WTC11 (cell line): ENCODE measurements at regions not wholly inside any gene's neighbourhood (a gene's known extent, or its start where the extent isn't known, plus 50 kb on each side); places are given as distances from the start of the nearest gene placed in this dataset.

Source experiments
- ATAC-seq: fragments of 200-7000 bp; cut with Tn5 transposase; 2 replicates; pipeline ENCODE4 v1.10.0; 2021; ENCODE audit warnings: mild to moderate bottlenecking, moderate library complexity
- CTCF ChIA-PET: fragments of 300-600 bp; sonication (Branson Sonifier 250); formaldehyde crosslinking; loops from one replicate; lab custom pipeline; 2021; ENCODE audit warnings: antibody characterized with exemption; lab: Charles Lee
- POLR2A ChIA-PET: fragments of 350-600 bp; sonication (Branson Sonifier 250); formaldehyde crosslinking; loops from one replicate; lab custom pipeline; 2021; ENCODE audit warnings: antibody characterized with exemption; lab: Charles Lee
- DNase-seq: peaks from one replicate; pipeline ENCODE4 v3.0.0; 2021; ENCODE audit warnings: low spot score
- H3K27ac Mint-ChIP-seq: 2 replicates; pipeline ENCODE4 v1.8.0; 2021; ENCODE audit warnings: mixed read lengths
- H3K27me3 Mint-ChIP-seq: 2 replicates; pipeline ENCODE4 v1.8.0; 2021; ENCODE audit warnings: low read depth, mild to moderate bottlenecking, moderate library complexity, mixed read lengths
- H3K36me3 Mint-ChIP-seq: 2 replicates; pipeline ENCODE4 v1.8.0; 2021; ENCODE audit warnings: mixed read lengths
- H3K4me1 Mint-ChIP-seq: 2 replicates; pipeline ENCODE4 v1.8.0; 2022; ENCODE audit warnings: mixed read lengths
- H3K4me3 Mint-ChIP-seq: 2 replicates; pipeline ENCODE4 v1.8.0; 2021; ENCODE audit warnings: mild to moderate bottlenecking, moderate library complexity, mixed read lengths
- H3K9me3 Mint-ChIP-seq: 2 replicates; pipeline ENCODE4 v1.8.0; 2021; ENCODE audit warnings: mixed read lengths
- ATF1 ChIP-seq: sonication (generic); formaldehyde crosslinking; IDR thresholded peaks from 2 replicates; pipeline ENCODE4 v1.8.1; 2023; ENCODE audit warnings: mild to moderate bottlenecking, moderate library complexity, missing genetic modification reagents
- CBFB ChIP-seq: sonication (generic); formaldehyde crosslinking; IDR thresholded peaks from 2 replicates; pipeline ENCODE4 v1.8.1; 2022; ENCODE audit warnings: mild to moderate bottlenecking, low read depth, missing genetic modification reagents
- CREB1 ChIP-seq: sonication (generic); formaldehyde crosslinking; IDR thresholded peaks from 2 replicates; pipeline ENCODE4 v1.8.0; 2023; ENCODE audit warnings: mild to moderate bottlenecking, missing genetic modification reagents
- ETV6 ChIP-seq: sonication (generic); formaldehyde crosslinking; IDR thresholded peaks from 2 replicates; pipeline ENCODE4 v1.8.1; 2022; ENCODE audit warnings: mild to moderate bottlenecking, missing genetic modification reagents
- GABPB1 ChIP-seq: sonication (generic); formaldehyde crosslinking; IDR thresholded peaks from 2 replicates; pipeline ENCODE4 v1.8.1; 2023; ENCODE audit warnings: mild to moderate bottlenecking, missing genetic modification reagents
- GRHL2 ChIP-seq: fragments of 250-450 bp; sonication (Bioruptor Pico); IDR thresholded peaks from 2 replicates; pipeline ENCODE4 v1.8.0; 2022; ENCODE audit warnings: mild to moderate bottlenecking, moderate library complexity; ENCODE audit not compliant: insufficient replicate concordance, severe bottlenecking
- GTF2I ChIP-seq: fragments of 250-450 bp; sonication (Bioruptor Pico); conservative IDR thresholded peaks from 2 replicates; pipeline ENCODE4 v1.4.0; 2021; ENCODE audit warnings: mild to moderate bottlenecking
- HMGA2 ChIP-seq: fragments of 250-450 bp; sonication (Bioruptor Pico); IDR thresholded peaks from 2 replicates; pipeline ENCODE4 v1.4.0; 2021; ENCODE audit warnings: mild to moderate bottlenecking, moderate library complexity
- JUN ChIP-seq: sonication (generic); formaldehyde crosslinking; IDR thresholded peaks from 2 replicates; pipeline ENCODE4 v1.8.0; 2023; ENCODE audit warnings: mild to moderate bottlenecking, missing genetic modification reagents
- NFATC4 ChIP-seq: fragments of 250-450 bp; sonication (Bioruptor Pico); IDR thresholded peaks from 2 replicates; pipeline ENCODE4 v1.9.0; 2021; ENCODE audit warnings: mild to moderate bottlenecking
- NFE2L1 ChIP-seq: sonication (generic); formaldehyde crosslinking; IDR thresholded peaks from 2 replicates; pipeline ENCODE4 v1.8.1; 2023; ENCODE audit warnings: missing genetic modification reagents
- NFYB ChIP-seq: sonication (generic); formaldehyde crosslinking; conservative IDR thresholded peaks from 2 replicates; pipeline ENCODE4 v1.8.0; 2022; ENCODE audit warnings: low read depth, missing genetic modification reagents
- NR2C2 ChIP-seq: sonication (generic); formaldehyde crosslinking; IDR thresholded peaks from 2 replicates; pipeline ENCODE4 v1.8.0; 2022; ENCODE audit warnings: mild to moderate bottlenecking, missing genetic modification reagents
- NR3C1 ChIP-seq: sonication (generic); formaldehyde crosslinking; conservative IDR thresholded peaks from 2 replicates; pipeline ENCODE4 v1.8.1; 2023; ENCODE audit warnings: low read depth, mild to moderate bottlenecking, missing genetic modification reagents
- PRRX2 ChIP-seq: fragments of 250-450 bp; sonication (Bioruptor Pico); IDR thresholded peaks from 2 replicates; pipeline ENCODE4 v1.8.0; 2021; ENCODE audit warnings: mild to moderate bottlenecking
- RORB ChIP-seq: fragments of 250-450 bp; sonication (Bioruptor Pico); IDR thresholded peaks from 2 replicates; pipeline ENCODE4 v1.9.0; 2021; ENCODE audit warnings: mild to moderate bottlenecking
- SMAD4 ChIP-seq: sonication (generic); formaldehyde crosslinking; IDR thresholded peaks from 2 replicates; pipeline ENCODE4 v1.8.0; 2022; ENCODE audit warnings: mild to moderate bottlenecking, missing genetic modification reagents
- SOX15 ChIP-seq: fragments of 250-450 bp; sonication (Bioruptor Pico); IDR thresholded peaks from 2 replicates; pipeline ENCODE4 v1.9.0; 2021; ENCODE audit warnings: mild to moderate bottlenecking
- TCF7 ChIP-seq: sonication (generic); formaldehyde crosslinking; IDR thresholded peaks from 2 replicates; pipeline ENCODE4 v1.8.0; 2022; ENCODE audit warnings: mild to moderate bottlenecking, low read depth, missing genetic modification reagents, moderate library complexity
- TEAD1 ChIP-seq: sonication (generic); formaldehyde crosslinking; IDR thresholded peaks from 2 replicates; pipeline ENCODE4 v1.8.0; 2022; ENCODE audit warnings: mild to moderate bottlenecking, missing genetic modification reagents
- TEAD4 ChIP-seq: sonication (generic); formaldehyde crosslinking; IDR thresholded peaks from 2 replicates; pipeline ENCODE4 v1.8.0; 2022; ENCODE audit warnings: mild to moderate bottlenecking, missing genetic modification reagents
- ZNF219 ChIP-seq: sonication (generic); formaldehyde crosslinking; IDR thresholded peaks from 2 replicates; pipeline ENCODE4 v1.8.0; 2023; ENCODE audit warnings: missing genetic modification reagents, mild to moderate bottlenecking, borderline replicate concordance
- ZNF671 ChIP-seq: fragments of 250-450 bp; sonication (Bioruptor Pico); IDR thresholded peaks from 2 replicates; pipeline ENCODE4 v1.8.0; 2021; ENCODE audit warnings: mild to moderate bottlenecking
- TF ChIP-seq, protein P1 (sequence below): sonication (generic); formaldehyde crosslinking; conservative IDR thresholded peaks from 2 replicates; pipeline ENCODE4 v1.8.1; 2022; ENCODE audit warnings: mild to moderate bottlenecking, missing genetic modification reagents
- TF ChIP-seq, protein P2 (sequence below): fragments of 250-450 bp; sonication (Bioruptor Pico); IDR thresholded peaks from 2 replicates; pipeline ENCODE4 v1.9.0; 2021; ENCODE audit warnings: mild to moderate bottlenecking
- TF ChIP-seq, protein P3 (sequence below): sonication (generic); formaldehyde crosslinking; IDR thresholded peaks from 2 replicates; pipeline ENCODE4 v1.8.0; 2022; ENCODE audit warnings: mild to moderate bottlenecking, missing genetic modification reagents
- TF ChIP-seq, protein P4 (sequence below): fragments of 250-450 bp; sonication (Bioruptor Pico); IDR thresholded peaks from 2 replicates; pipeline ENCODE4 v2.1.2; 2022; ENCODE audit warnings: mild to moderate bottlenecking, moderate library complexity
- TF ChIP-seq, protein P5 (sequence below): sonication (generic); formaldehyde crosslinking; IDR thresholded peaks from 2 replicates; pipeline ENCODE4 v1.8.1; 2022; ENCODE audit warnings: missing genetic modification reagents, borderline replicate concordance

DNA sequence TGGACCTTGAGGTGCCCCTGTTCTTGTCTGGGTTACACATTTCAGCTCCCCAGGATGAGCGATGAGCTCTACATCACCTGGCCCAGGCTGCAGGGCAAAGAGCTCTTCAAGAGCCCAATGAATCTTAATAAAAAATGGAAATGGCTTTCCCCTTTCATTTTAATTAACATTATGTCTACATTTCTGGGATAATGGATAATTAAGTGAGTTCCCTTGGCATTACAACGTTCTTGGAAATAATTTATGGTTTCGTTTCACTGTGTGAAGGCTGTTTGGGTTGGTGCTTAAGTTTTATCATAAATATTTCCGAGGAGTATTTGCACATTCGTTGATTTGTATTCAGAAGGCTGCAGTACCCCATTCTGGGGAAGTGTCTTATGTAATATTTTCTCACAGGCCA lies 678.3 kb upstream of the EEF2KMT start:
- H3K4me1 Mint-ChIP-seq, result no peaks in the 10 kb centered on the region
- H3K27me3 Mint-ChIP-seq, result peaks cover 18% of the 10 kb centered on the region
- no peak for DNase-seq
- H3K36me3 Mint-ChIP-seq, result peaks cover 84% of the 10 kb centered on the region
- no peak overlapping the region for H3K27ac Mint-ChIP-seq
- H3K4me3 Mint-ChIP-seq, result no peak overlapping the region
- no peak for TF ChIP-seq CBFB (CRISPR knock-in tag)
- TF ChIP-seq, protein P1, sequence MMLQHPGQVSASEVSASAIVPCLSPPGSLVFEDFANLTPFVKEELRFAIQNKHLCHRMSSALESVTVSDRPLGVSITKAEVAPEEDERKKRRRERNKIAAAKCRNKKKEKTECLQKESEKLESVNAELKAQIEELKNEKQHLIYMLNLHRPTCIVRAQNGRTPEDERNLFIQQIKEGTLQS, result no peak
- no peak for TF ChIP-seq GRHL2 (CRISPR knock-in tag)
- TF ChIP-seq, protein P2, sequence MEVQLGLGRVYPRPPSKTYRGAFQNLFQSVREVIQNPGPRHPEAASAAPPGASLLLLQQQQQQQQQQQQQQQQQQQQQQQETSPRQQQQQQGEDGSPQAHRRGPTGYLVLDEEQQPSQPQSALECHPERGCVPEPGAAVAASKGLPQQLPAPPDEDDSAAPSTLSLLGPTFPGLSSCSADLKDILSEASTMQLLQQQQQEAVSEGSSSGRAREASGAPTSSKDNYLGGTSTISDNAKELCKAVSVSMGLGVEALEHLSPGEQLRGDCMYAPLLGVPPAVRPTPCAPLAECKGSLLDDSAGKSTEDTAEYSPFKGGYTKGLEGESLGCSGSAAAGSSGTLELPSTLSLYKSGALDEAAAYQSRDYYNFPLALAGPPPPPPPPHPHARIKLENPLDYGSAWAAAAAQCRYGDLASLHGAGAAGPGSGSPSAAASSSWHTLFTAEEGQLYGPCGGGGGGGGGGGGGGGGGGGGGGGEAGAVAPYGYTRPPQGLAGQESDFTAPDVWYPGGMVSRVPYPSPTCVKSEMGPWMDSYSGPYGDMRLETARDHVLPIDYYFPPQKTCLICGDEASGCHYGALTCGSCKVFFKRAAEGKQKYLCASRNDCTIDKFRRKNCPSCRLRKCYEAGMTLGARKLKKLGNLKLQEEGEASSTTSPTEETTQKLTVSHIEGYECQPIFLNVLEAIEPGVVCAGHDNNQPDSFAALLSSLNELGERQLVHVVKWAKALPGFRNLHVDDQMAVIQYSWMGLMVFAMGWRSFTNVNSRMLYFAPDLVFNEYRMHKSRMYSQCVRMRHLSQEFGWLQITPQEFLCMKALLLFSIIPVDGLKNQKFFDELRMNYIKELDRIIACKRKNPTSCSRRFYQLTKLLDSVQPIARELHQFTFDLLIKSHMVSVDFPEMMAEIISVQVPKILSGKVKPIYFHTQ (CRISPR knock-in tag), result no peak
- no peak for TF ChIP-seq TEAD4 (CRISPR knock-in tag)
- no peak for TF ChIP-seq NR3C1 (CRISPR knock-in tag)
- no peak for TF ChIP-seq GTF2I (CRISPR knock-in tag)
- TF ChIP-seq ZNF219 (CRISPR knock-in tag), result no peak
- no peak for TF ChIP-seq NFE2L1
- TF ChIP-seq, protein P3, sequence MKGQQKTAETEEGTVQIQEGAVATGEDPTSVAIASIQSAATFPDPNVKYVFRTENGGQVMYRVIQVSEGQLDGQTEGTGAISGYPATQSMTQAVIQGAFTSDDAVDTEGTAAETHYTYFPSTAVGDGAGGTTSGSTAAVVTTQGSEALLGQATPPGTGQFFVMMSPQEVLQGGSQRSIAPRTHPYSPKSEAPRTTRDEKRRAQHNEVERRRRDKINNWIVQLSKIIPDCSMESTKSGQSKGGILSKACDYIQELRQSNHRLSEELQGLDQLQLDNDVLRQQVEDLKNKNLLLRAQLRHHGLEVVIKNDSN (CRISPR knock-in tag), result no peak
- no peak for TF ChIP-seq HMGA2 (CRISPR knock-in tag)
- peaks cover 92% of the 10 kb centered on the region for H3K9me3 Mint-ChIP-seq
- ChIA-PET CTCF (no interaction called here), POLR2A (no interaction called here)
- ATAC-seq, result no peak

DNA sequence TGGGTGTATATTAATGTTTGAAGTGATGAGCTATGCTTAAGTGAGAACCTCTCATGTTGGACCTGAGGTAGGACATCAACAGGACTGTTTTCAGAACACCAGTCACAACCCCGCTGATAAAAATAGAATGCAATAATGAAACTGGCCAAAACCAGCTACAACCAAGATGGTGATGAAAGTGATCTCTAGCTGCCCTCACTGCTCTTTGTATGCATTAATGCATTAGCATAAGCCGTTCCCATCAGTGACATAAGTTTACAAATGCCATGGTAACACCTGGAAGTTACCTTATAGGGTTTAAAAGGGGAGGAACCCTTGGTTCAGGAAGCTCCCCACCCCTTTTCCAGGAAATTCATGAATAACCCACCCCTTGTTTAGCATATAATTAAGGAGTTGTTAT lies 672.5 kb upstream of the EEF2KMT start:
- CTCF ChIA-PET, result no interaction called here

More for the DNA sequence above, 672.5 kb upstream of the EEF2KMT start:
- POLR2A ChIA-PET, result no interaction called here
- Mint-ChIP-seq H3K4me1 (no peaks in the 10 kb centered on the region), H3K36me3 (peaks cover 73% of the 10 kb centered on the region), H3K9me3 (peaks cover 91% of the 10 kb centered on the region), H3K27ac (no peak overlapping the region), H3K4me3 (no peak overlapping the region), H3K27me3 (peaks cover 26% of the 10 kb centered on the region)
- ATAC-seq, result no peak
- no peak for TF ChIP-seq ATF1 (CRISPR knock-in tag)
- no peak for TF ChIP-seq NFYB (CRISPR knock-in tag)
- no peak for TF ChIP-seq ETV6 (CRISPR knock-in tag)
- no peak for TF ChIP-seq NR2C2 (CRISPR knock-in tag)
- no peak for TF ChIP-seq TEAD1
- no peak for TF ChIP-seq JUN (CRISPR knock-in tag)
- TF ChIP-seq SOX15, result no peak
- TF ChIP-seq, protein P3 (CRISPR knock-in tag), result no peak
- TF ChIP-seq SMAD4 (CRISPR knock-in tag), result no peak
- TF ChIP-seq ZNF671, result no peak
- TF ChIP-seq, protein P4, sequence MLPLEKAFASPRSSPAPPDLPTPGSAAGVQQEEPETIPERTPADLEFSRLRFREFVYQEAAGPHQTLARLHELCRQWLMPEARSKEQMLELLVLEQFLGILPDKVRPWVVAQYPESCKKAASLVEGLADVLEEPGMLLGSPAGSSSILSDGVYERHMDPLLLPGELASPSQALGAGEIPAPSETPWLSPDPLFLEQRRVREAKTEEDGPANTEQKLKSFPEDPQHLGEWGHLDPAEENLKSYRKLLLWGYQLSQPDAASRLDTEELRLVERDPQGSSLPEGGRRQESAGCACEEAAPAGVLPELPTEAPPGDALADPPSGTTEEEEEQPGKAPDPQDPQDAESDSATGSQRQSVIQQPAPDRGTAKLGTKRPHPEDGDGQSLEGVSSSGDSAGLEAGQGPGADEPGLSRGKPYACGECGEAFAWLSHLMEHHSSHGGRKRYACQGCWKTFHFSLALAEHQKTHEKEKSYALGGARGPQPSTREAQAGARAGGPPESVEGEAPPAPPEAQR (CRISPR knock-in tag), result no peak
- no peak for TF ChIP-seq GABPB1 (CRISPR knock-in tag)
- TF ChIP-seq RORB (CRISPR knock-in tag), result no peak
- TF ChIP-seq, protein P5, sequence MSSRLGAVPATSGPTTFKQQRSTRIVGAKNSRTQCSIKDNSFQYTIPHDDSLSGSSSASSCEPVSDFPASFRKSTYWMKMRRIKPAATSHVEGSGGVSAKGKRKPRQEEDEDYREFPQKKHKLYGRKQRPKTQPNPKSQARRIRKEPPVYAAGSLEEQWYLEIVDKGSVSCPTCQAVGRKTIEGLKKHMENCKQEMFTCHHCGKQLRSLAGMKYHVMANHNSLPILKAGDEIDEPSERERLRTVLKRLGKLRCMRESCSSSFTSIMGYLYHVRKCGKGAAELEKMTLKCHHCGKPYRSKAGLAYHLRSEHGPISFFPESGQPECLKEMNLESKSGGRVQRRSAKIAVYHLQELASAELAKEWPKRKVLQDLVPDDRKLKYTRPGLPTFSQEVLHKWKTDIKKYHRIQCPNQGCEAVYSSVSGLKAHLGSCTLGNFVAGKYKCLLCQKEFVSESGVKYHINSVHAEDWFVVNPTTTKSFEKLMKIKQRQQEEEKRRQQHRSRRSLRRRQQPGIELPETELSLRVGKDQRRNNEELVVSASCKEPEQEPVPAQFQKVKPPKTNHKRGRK (CRISPR knock-in tag), result no peak
- TF ChIP-seq TCF7 (CRISPR knock-in tag), result no peak
- no peak for TF ChIP-seq NFATC4 (CRISPR knock-in tag)
- no peak for TF ChIP-seq PRRX2 (CRISPR knock-in tag)
- no peak for TF ChIP-seq CREB1 (CRISPR knock-in tag)
- no peak for DNase-seq
